K562 (cell line): ENCODE measurements at regions not wholly inside any gene's neighbourhood (a gene's known extent, or its start where the extent isn't known, plus 50 kb on each side); places are given as distances from the start of the nearest gene placed in this dataset.

Experiments used
- ATAC-seq: fragments of 200-7000 bp; cut with Tn5 transposase; 3 replicates; pipeline ENCODE4 v1.9.1; 2020; ENCODE audit warnings: moderate library complexity
- BruUV-seq: library from RNA; stranded (reverse); fragments of 400-500 nt; replicated peaks from 2 replicates; lab custom pipeline; 2021; lab: Mats Ljungman, UMichigan
- CTCF ChIA-PET: fragments of 300-600 bp; formaldehyde crosslinking; extraction: SDS; loops from one replicate; lab custom pipeline; 2021; ENCODE audit warnings: low intra/inter-chr PET ratio; lab: Yijun Ruan, JAX
- POLR2A ChIA-PET: fragments of 300-600, 350-650 bp; sonication (Branson Sonifier 250); formaldehyde crosslinking; extraction: SDS; loops from one replicate; lab custom pipeline; 2021; ENCODE audit warnings: antibody characterized with exemption, inconsistent platforms; lab: Yijun Ruan, JAX
- DNase-seq, 4 experiments: peaks; one replicate each; pipeline versions ENCODE4 v3.0.0 to v3.0.0-alpha.2; 2011 to 2018; ENCODE audit warnings: low spot score in 3 of 4, mixed read lengths in 3 of 4; ENCODE audit errors: extremely low read depth in 1 of 4
- FAIRE-seq: peaks from 2 replicates; lab custom pipeline; 2011; peaks lifted over from hg19 to GRCh38; lab: Jason Lieb, UNC
- H2AFZ ChIP-seq: 2 replicates; pipeline ENCODE4 v1.6.0; 2011; ENCODE audit warnings: low read depth, low read length, control low read depth, inconsistent platforms
- H3K27ac ChIP-seq: fragments of 200-600 bp; 3 replicates; pipeline ENCODE4 v1.8.0; 2011; ENCODE audit warnings: low read depth, mild to moderate bottlenecking, control low read depth, inconsistent platforms, low read length, moderate library complexity, mixed read lengths; ENCODE audit errors: extremely low read depth
- H3K27me3 ChIP-seq, 2 experiments: fragments of 300-600 bp in 1 of 2; 2 replicates in 1 of 2; 3 replicates in 1 of 2; pipeline versions ENCODE4 v1.6.0 to v1.8.0; 2011; ENCODE audit warnings: inconsistent platforms in 2 of 2, low read length in 2 of 2, mild to moderate bottlenecking in 1 of 2, mixed read lengths in 1 of 2, moderate library complexity in 1 of 2; ENCODE audit not compliant: control insufficient read depth in 2 of 2, insufficient read depth in 2 of 2
- H3K36me3 ChIP-seq: fragments of 300-600 bp; 3 replicates; pipeline ENCODE4 v1.8.0; 2011; ENCODE audit warnings: mild to moderate bottlenecking, low read length, inconsistent platforms; ENCODE audit not compliant: control insufficient read depth, insufficient read depth
- H3K4me1 ChIP-seq, 2 experiments: fragments of 200-600 bp in 1 of 2; replicated peaks in 1 of 2; 2 replicates in 1 of 2; 3 replicates in 1 of 2; pipeline versions ENCODE4 v1.5.1 to v1.8.0; 2011; ENCODE audit warnings: inconsistent platforms in 2 of 2, low read length in 2 of 2, mild to moderate bottlenecking in 1 of 2, mixed read lengths in 1 of 2, moderate library complexity in 1 of 2; ENCODE audit not compliant: control insufficient read depth in 2 of 2, insufficient read depth in 2 of 2
- H3K4me2 ChIP-seq: 2 replicates; pipeline ENCODE4 v1.6.1; 2011; ENCODE audit warnings: low read length, control low read depth, inconsistent platforms, mixed read lengths; ENCODE audit not compliant: insufficient read depth
- H3K4me3 ChIP-seq: fragments of 200-600 bp; sonication (generic), shearing (Covaris generic); 2 replicates; pipeline ENCODE4 v1.5.1; 2016; ENCODE audit warnings: control low read depth, inconsistent platforms
- H3K79me2 ChIP-seq: fragments of 200-600 bp; 3 replicates; pipeline ENCODE4 v1.8.0; 2011; ENCODE audit warnings: low read length, inconsistent platforms; ENCODE audit not compliant: control insufficient read depth, insufficient read depth
- H3K9ac ChIP-seq, 2 experiments: 2 replicates each; pipeline versions ENCODE4 v1.6.0 to v1.6.1; 2011; ENCODE audit warnings: low read depth in 2 of 2, low read length in 2 of 2, control low read depth in 1 of 2, inconsistent platforms in 1 of 2, mild to moderate bottlenecking in 1 of 2, mixed read lengths in 1 of 2; ENCODE audit not compliant: insufficient read depth in 1 of 2
- H3K9me1 ChIP-seq: one replicate; pipeline ENCODE4 v1.6.0; 2011; ENCODE audit warnings: inconsistent platforms, mild to moderate bottlenecking, low read length, moderate library complexity; ENCODE audit not compliant: control insufficient read depth, insufficient read depth
- H3K9me3 ChIP-seq: replicated peaks from 2 replicates; pipeline ENCODE4 v1.5.1; 2011; ENCODE audit warnings: low read depth, low read length, inconsistent platforms; ENCODE audit not compliant: control insufficient read depth, insufficient read depth
- H4K20me1 ChIP-seq: replicated peaks from 2 replicates; pipeline ENCODE4 v1.6.1; 2011; ENCODE audit warnings: low read length, inconsistent platforms, mixed read lengths; ENCODE audit not compliant: control insufficient read depth, insufficient read depth
- ARNT ChIP-seq, 2 experiments: fragments of 450-650 bp; IDR thresholded peaks; 2 replicates each; pipeline ENCODE4 v1.6.1; 2016; ENCODE audit warnings: mild to moderate bottlenecking in 1 of 2
- ATF7 ChIP-seq: fragments of 450-650 bp; IDR thresholded peaks from 2 replicates; pipeline ENCODE4 v1.7.1; 2014; ENCODE audit warnings: mild to moderate bottlenecking, moderate library complexity
- DPF2 ChIP-seq: fragments of 450-650 bp; IDR thresholded peaks from 2 replicates; pipeline ENCODE4 v1.6.1; 2016
- FOSL1 ChIP-seq: fragments of 200-800 bp; sonication (Bioruptor generic); conservative IDR thresholded peaks from 2 replicates; pipeline ENCODE4 v1.6.1; 2016; ENCODE audit warnings: missing genetic modification characterization, missing compliant biosample characterization
- FOXA3 ChIP-seq, 2 experiments: fragments of 450-650 bp in 1 of 2; sonication (generic) in 1 of 2; formaldehyde crosslinking; IDR thresholded peaks in 1 of 2; conservative IDR thresholded peaks in 1 of 2; 2 replicates each; pipeline versions ENCODE4 v1.4.0 to v1.8.0; 2020 to 2022; ENCODE audit warnings: mild to moderate bottlenecking in 2 of 2, missing genetic modification reagents in 1 of 2
- KHSRP ChIP-seq: fragments of 450-650 bp; IDR thresholded peaks from 2 replicates; pipeline ENCODE4 v1.6.1; 2017
- NFIC ChIP-seq: fragments of 450-650 bp; IDR thresholded peaks from 2 replicates; pipeline ENCODE4 v1.6.1; 2017; ENCODE audit warnings: mild to moderate bottlenecking, inconsistent platforms
- NR2F6 ChIP-seq: fragments of 450-650 bp; formaldehyde crosslinking; IDR thresholded peaks from 2 replicates; pipeline ENCODE4 v1.4.0; 2020; ENCODE audit warnings: mild to moderate bottlenecking
- POLR2A ChIP-seq: fragments of 450-650 bp; conservative IDR thresholded peaks from 2 replicates; pipeline ENCODE4 v1.6.1; 2016
- RAD51 ChIP-seq: fragments of 450-650 bp; IDR thresholded peaks from 2 replicates; pipeline ENCODE4 v1.7.1; 2016; ENCODE audit warnings: low read depth, mild to moderate bottlenecking, borderline replicate concordance
- SRSF3 ChIP-seq: fragments of 200-400 bp; formaldehyde crosslinking; IDR thresholded peaks from 2 replicates; pipeline ENCODE4 v1.6.1; 2016; ENCODE audit warnings: mild to moderate bottlenecking, low read length, moderate library complexity; ENCODE audit not compliant: insufficient read depth
- TBP ChIP-seq: optimal IDR thresholded peaks from 2 replicates; pipeline ENCODE3; 2011; ENCODE audit warnings: low read depth, low read length, improper control_type of control experiment
- TRIM28 ChIP-seq: fragments of 450-650 bp; IDR thresholded peaks from 2 replicates; pipeline ENCODE4 v1.6.1; 2017
- ZNF23 ChIP-seq: fragments of 250-450 bp; sonication (Bioruptor Pico); IDR thresholded peaks from 2 replicates; pipeline ENCODE4 v1.4.0; 2020; ENCODE audit warnings: mild to moderate bottlenecking
- ZNF668 ChIP-seq: fragments of 250-450 bp; sonication (Bioruptor Pico); IDR thresholded peaks from 2 replicates; pipeline ENCODE4 v1.8.0; 2022; ENCODE audit warnings: mild to moderate bottlenecking, inconsistent platforms
- ZNF76 ChIP-seq: fragments of 250-450 bp; sonication (Bioruptor Pico); IDR thresholded peaks from 2 replicates; pipeline ENCODE4 v1.4.0; 2020; ENCODE audit warnings: mild to moderate bottlenecking, moderate library complexity, borderline replicate concordance
- WGBS: fragments of 100-300 bp; shearing (Covaris generic); methylation state at CpG from one replicate; pipeline ENCODE4 v1.1.6; 2016; ENCODE audit warnings: low coverage, mixed read lengths; ENCODE audit not compliant: insufficient coverage; ENCODE audit errors: missing lambda C conversion rate; 5-methylcytosine and 5-hydroxymethylcytosine counted together
- in situ Hi-C: fragments of 300-500 bp; cut with MboI; formaldehyde crosslinking; loops from 4 replicates; pipeline ENCODE4 v1.15.0; 2018; ENCODE audit warnings: inconsistent platforms, mixed read lengths
- intact Hi-C: fragments of 100-400 bp; cut with micrococcal nuclease; formaldehyde crosslinking; loops from 2 replicates; pipeline ENCODE4 v1.14.2; 2022
- TF ChIP-seq, protein P1 (sequence below): sonication (generic); formaldehyde crosslinking; IDR thresholded peaks from 2 replicates; pipeline ENCODE4 v1.5.0; 2020; ENCODE audit warnings: missing genetic modification reagents
- TF ChIP-seq, protein P2 (sequence below): fragments of 250-450 bp; sonication (Bioruptor Pico); IDR thresholded peaks from 2 replicates; pipeline ENCODE4 v1.4.0; 2020

DNA sequence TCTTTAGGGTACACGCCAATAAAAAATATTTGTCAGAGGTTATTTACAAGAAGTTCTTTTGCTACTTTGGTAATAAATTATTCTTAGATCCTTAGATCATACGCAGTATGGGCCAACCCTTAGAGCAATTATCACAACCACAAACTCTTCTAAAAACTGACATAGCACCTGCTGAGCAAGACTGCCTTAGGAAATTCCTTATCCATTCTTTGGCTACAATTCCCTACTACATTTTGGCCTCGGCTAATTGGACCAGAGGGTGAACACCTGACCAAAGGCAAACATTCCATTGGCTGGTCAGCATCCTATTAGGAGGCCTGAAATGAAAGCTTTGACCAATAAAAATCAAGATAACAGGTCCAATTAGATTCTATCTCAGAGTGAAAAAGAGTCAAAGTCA lies 147.6 kb upstream of the CCDC68 start:
- H3K4me2 ChIP-seq = no peak overlapping the region
- no peak overlapping the region for H3K9ac ChIP-seq
- H3K36me3 ChIP-seq = no peaks in the 10 kb centered on the region
- H3K9me3 ChIP-seq = no peaks in the 10 kb centered on the region
- ChIA-PET POLR2A (no interaction called here), CTCF (no interaction called here)
- ATAC-seq (no peak), DNase-seq (no peak), FAIRE-seq (no peak)
- H3K4me1 ChIP-seq = no peaks in the 10 kb centered on the region; a peak in 1 of 5 replicates
- H3K27me3 ChIP-seq = no peaks in the 10 kb centered on the region
- no peaks in the 10 kb centered on the region for H4K20me1 ChIP-seq
- H3K9me1 ChIP-seq = no peaks in the 10 kb centered on the region
- no TSS peak for BruUV-seq
- TF ChIP-seq, protein P1, sequence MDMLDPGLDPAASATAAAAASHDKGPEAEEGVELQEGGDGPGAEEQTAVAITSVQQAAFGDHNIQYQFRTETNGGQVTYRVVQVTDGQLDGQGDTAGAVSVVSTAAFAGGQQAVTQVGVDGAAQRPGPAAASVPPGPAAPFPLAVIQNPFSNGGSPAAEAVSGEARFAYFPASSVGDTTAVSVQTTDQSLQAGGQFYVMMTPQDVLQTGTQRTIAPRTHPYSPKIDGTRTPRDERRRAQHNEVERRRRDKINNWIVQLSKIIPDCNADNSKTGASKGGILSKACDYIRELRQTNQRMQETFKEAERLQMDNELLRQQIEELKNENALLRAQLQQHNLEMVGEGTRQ (CRISPR knock-in tag) = 0 out of 2 replicates have a peak, but pooled peaks have one; percentile 12
- no peak for TF ChIP-seq ATF7
- WGBS = 10% methylated on average over 2 of the region's 3 CpGs
- H2AFZ ChIP-seq = no peak overlapping the region
- intact Hi-C loops = loop anchor here (10.0 kb wide), 1 partner anchor 98 kb away; no protein-coding TSS in a partner anchor
- no peak overlapping the region for H3K4me3 ChIP-seq
- H3K79me2 ChIP-seq = no peaks in the 10 kb centered on the region
- H3K27ac ChIP-seq = no peak overlapping the region
- in situ Hi-C loops = no loop called here

DNA sequence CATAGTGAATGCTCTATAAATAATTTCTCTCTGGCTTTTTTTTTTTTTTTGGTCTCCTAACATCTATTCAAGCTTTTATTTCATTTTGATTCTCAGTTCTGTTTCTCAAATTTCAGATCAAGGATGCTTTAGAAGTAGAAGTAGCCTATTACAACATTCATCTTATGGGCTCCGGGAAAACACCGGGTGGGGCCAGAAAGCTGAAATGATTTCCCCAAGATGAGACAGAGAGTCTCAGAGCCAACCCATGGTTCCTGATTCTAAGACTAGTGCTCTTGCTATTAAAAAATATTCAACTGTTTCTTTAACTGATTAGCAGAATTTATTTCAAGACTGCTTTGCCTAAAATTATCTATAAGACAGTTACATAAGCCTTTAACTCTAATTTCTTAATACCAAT lies 147.2 kb upstream of the CCDC68 start:
- no peak for DNase-seq
- H3K4me1 ChIP-seq = no peaks in the 10 kb centered on the region; a peak in 2 of 5 replicates
- no peak for TF ChIP-seq ZNF23
- TF ChIP-seq NR2F6 (CRISPR knock-in tag) = no peak
- TF ChIP-seq POLR2A = no peak
- TF ChIP-seq ZNF668 (CRISPR knock-in tag) = no peak
- TF ChIP-seq ARNT (IDR thresholded peaks at IDR 0.05) = no peak
- TF ChIP-seq TBP = no peak
- TF ChIP-seq, protein P2, sequence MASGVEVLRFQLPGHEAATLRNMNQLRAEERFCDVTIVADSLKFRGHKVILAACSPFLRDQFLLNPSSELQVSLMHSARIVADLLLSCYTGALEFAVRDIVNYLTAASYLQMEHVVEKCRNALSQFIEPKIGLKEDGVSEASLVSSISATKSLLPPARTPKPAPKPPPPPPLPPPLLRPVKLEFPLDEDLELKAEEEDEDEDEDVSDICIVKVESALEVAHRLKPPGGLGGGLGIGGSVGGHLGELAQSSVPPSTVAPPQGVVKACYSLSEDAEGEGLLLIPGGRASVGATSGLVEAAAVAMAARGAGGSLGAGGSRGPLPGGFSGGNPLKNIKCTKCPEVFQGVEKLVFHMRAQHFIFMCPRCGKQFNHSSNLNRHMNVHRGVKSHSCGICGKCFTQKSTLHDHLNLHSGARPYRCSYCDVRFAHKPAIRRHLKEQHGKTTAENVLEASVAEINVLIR (CRISPR knock-in tag) = no peak
- no peak for TF ChIP-seq NFIC
- TF ChIP-seq SRSF3 = no peak
- no peak for TF ChIP-seq FOXA3 (CRISPR knock-in tag; conservative IDR thresholded peaks at IDR 0.05 in 1 of 2, IDR thresholded peaks at IDR 0.05 in 1 of 2)
- no peak for TF ChIP-seq DPF2
- no peak for TF ChIP-seq RAD51
- TF ChIP-seq KHSRP = no peak
- TF ChIP-seq TRIM28 = no peak
- TF ChIP-seq ZNF76 (CRISPR knock-in tag) = no peak
- no peak for TF ChIP-seq FOSL1 (tag)
- CTCF ChIA-PET = no interaction called here
- in situ Hi-C loops (no loop called here), intact Hi-C loops (loop anchor here (10.0 kb wide), 1 partner anchor 98 kb away; no protein-coding TSS in a partner anchor)
- H2AFZ ChIP-seq = no peak overlapping the region
- no peaks in the 10 kb centered on the region for H3K9me1 ChIP-seq
- H3K27ac ChIP-seq = no peak overlapping the region
- FAIRE-seq = no peak
- no peaks in the 10 kb centered on the region for H3K9me3 ChIP-seq
- POLR2A ChIA-PET = no interaction called here
- no peaks in the 10 kb centered on the region for H3K79me2 ChIP-seq
- H3K9ac ChIP-seq = no peak overlapping the region
- no peak for ATAC-seq
- no TSS peak for BruUV-seq
- no peaks in the 10 kb centered on the region for H3K36me3 ChIP-seq
- H3K27me3 ChIP-seq = no peaks in the 10 kb centered on the region
- no peak overlapping the region for H3K4me3 ChIP-seq
- no peak overlapping the region for H3K4me2 ChIP-seq
- 35% methylated on average over 2 of the region's 2 CpGs for WGBS
- H4K20me1 ChIP-seq = no peaks in the 10 kb centered on the region
